GM10248 (cell line): ENCODE measurements at regions not wholly inside any gene's neighbourhood (a gene's known extent, or its start where the extent isn't known, plus 50 kb on each side); places are given as distances from the start of the nearest gene placed in this dataset.

ENCODE experiments used
- CTCF ChIA-PET: fragments of 300-600 bp; sonication (Branson Sonifier 250); formaldehyde crosslinking; extraction: SDS; loops from one replicate; lab custom pipeline; 2021; ENCODE audit warnings: antibody characterized with exemption; lab: Yijun Ruan, JAX
- POLR2A ChIA-PET: fragments of 350-650 bp; sonication (Branson Sonifier 250); formaldehyde crosslinking; extraction: SDS; loops from one replicate; lab custom pipeline; 2020; ENCODE audit warnings: antibody characterized with exemption; lab: Yijun Ruan, JAX
- DNase-seq: peaks from one replicate; pipeline ENCODE4 v3.0.0; 2012; ENCODE audit errors: extremely low spot score
- CTCF ChIP-seq: IDR thresholded peaks from 2 replicates; pipeline ENCODE4 v1.5.1; 2012; ENCODE audit warnings: mild to moderate bottlenecking, low read depth; ENCODE audit errors: extremely low read depth, missing control alignments, control extremely low read depth

GRCh38 chr10:88162852-88163251 lies 299.4 kb downstream of the PTEN start:
- ChIA-PET POLR2A (no interaction called here), CTCF (interaction anchor here (0.9 to 2.0 kb wide), 5 partner anchors 10 to 173 kb away, joined by 3 to 5 read pairs (median 4); no protein-coding TSS in a partner anchor)
- TF ChIP-seq CTCF, result no peak
- peak; percentile 28 for DNase-seq

GRCh38 chr10:88163572-88163971 lies 300.1 kb downstream of the PTEN start:
- ChIA-PET CTCF (interaction anchor here (2.0 kb wide), 1 partner anchor 11 kb away, joined by 5 read pairs; no protein-coding TSS in a partner anchor), POLR2A (no interaction called here)
- no peak for DNase-seq
- TF ChIP-seq CTCF, result no peak

GRCh38 chr10:88164471-88164870 lies 301.0 kb downstream of the PTEN start:
- DNase-seq, result no peak
- POLR2A ChIA-PET, result no interaction called here

GRCh38 chr10:88165849-88166271 lies 302.4 kb downstream of the PTEN start:
- TF ChIP-seq CTCF, result no peak
- POLR2A ChIA-PET, result no interaction called here
- DNase-seq, result no peak
- CTCF ChIA-PET, result interaction anchor here (1.5 kb wide), 1 partner anchor 23 kb away, joined by 3 read pairs; no protein-coding TSS in a partner anchor

More at GRCh38 chr10:88164471-88164870, 301.0 kb downstream of the PTEN start:
- CTCF ChIA-PET, result interaction anchor here (1.5 to 2.0 kb wide), 2 partner anchors 12 to 24 kb away, joined by 3 to 5 read pairs; no protein-coding TSS in a partner anchor
- no peak for TF ChIP-seq CTCF

GRCh38 chr10:88168171-88169036 lies 305.0 kb downstream of the PTEN start:
- ChIA-PET POLR2A (no interaction called here), CTCF (interaction anchor here (2.9 kb wide), 1 partner anchor 12 kb away, joined by 9 read pairs; no protein-coding TSS in a partner anchor)
- TF ChIP-seq CTCF, result no peak
- no peak for DNase-seq

GRCh38 chr10:88169037-88169319 lies 305.6 kb downstream of the PTEN start:
- no peak for DNase-seq
- ChIA-PET CTCF (interaction anchor here (1.8 to 2.9 kb wide), 2 partner anchors 12 to 13 kb away, joined by 6 to 9 read pairs; no protein-coding TSS in a partner anchor), POLR2A (no interaction called here)
- no peak for TF ChIP-seq CTCF
